Stimulated activated naive CD8-positive, alpha-beta T cell treated with anti-CD3 and anti-CD28 coated beads, Interleukin-15, Interleukin-2, amounts not matched to agents 100 ng/mL and 50 ng/mL, for 24 hours (primary cell): ENCODE measurements at regions not wholly inside any gene's neighbourhood (a gene's known extent, or its start where the extent isn't known, plus 50 kb on each side); places are given as distances from the start of the nearest gene placed in this dataset.
"Not testable (repeated sequence)": the region's sequence is repeated elsewhere in the genome, so short reads cannot be mapped to it uniquely, and the experiment has no call there.

ENCODE experiments used
- H3K27ac Mint-ChIP-seq: one replicate; pipeline ENCODE4 v1.8.0; 2021; ENCODE audit warnings: mild to moderate bottlenecking, mixed read lengths
- H3K27me3 Mint-ChIP-seq: one replicate; pipeline ENCODE4 v1.8.0; 2021; ENCODE audit warnings: mixed read lengths
- H3K36me3 Mint-ChIP-seq: one replicate; pipeline ENCODE4 v1.8.0; 2021; ENCODE audit warnings: low read depth, mixed read lengths
- H3K4me1 Mint-ChIP-seq: one replicate; pipeline ENCODE4 v1.8.0; 2021; ENCODE audit warnings: low read depth, mixed read lengths
- H3K4me3 Mint-ChIP-seq: one replicate; pipeline ENCODE4 v1.8.0; 2021; ENCODE audit warnings: mild to moderate bottlenecking, mixed read lengths
- H3K9me3 Mint-ChIP-seq: one replicate; pipeline ENCODE4 v1.8.0; 2021; ENCODE audit warnings: mixed read lengths

DNA sequence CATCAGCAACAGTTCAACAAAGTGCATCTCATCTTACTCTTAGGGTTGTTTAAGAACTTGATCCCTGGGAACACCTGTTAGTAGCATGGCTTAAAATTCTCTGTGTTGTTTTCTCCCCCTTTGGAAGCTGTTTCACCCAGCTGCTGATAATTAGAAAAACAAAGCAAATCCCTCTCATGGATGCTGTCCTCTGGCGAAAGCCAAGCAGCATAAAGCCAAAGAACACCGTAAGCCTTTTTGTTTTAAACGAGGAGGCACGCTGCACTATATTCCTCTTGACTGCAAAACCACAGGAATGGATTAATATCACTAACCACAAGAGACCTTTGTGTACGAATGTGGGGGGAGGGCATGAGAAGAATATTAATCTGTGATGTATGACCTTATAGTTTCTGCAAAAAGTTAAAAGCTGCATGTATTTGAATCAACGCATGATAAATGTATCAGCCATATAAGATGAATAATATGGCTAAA, 923.2 kb downstream of the LTN1 start:
- no peaks in the 10 kb centered on the region for H3K27me3 Mint-ChIP-seq
- no peaks in the 10 kb centered on the region for H3K36me3 Mint-ChIP-seq
- no peak overlapping the region for H3K27ac Mint-ChIP-seq
- no peak overlapping the region for H3K4me3 Mint-ChIP-seq
- no peaks in the 10 kb centered on the region for H3K9me3 Mint-ChIP-seq
- peaks cover 11% of the 10 kb centered on the region for H3K4me1 Mint-ChIP-seq

DNA sequence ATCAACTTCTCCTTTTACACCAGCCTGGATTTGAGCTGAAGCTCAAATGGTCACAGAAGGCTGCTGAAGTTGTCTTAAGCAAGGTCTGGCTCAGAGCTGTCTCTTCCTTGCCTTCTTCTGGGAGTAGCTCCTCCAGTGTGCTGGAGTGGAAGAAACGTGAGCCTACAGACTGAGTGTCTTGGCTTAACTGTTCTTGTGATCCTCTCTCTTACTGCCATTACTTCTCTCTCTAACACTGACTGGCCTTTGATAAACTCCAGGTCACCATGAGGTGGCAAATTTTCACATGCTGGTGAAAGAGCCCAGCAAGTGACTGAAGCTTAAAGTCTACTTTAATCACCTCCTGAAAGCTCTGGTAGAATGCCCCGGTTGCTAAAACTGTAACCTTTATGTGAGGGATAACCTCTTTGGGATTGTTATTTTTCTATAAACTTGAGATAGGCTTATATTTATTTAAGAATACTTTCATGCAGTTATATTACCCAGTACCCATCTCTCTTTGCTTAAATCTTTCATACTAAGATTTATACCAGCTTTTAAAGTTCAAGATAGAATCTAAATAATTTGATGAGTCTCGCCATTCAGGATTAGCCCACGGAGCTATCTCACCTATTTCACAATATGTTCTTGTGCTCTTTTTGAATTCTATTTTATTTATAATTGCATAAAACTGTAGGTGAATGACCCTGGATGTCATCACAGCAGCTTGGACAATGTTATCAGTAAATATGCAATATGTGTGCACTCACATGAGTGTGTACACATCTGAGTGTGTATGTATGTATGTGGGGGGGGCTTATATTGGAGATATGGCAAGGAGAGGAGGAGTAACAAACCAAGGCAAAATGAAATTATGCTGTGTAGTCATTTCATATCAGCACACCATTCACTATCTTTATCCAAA, 924.0 kb downstream of the LTN1 start:
- no peak overlapping the region for H3K27ac Mint-ChIP-seq
- H3K4me3 Mint-ChIP-seq, result no peak overlapping the region
- H3K4me1 Mint-ChIP-seq, result peaks cover 11% of the 10 kb centered on the region
- no peaks in the 10 kb centered on the region for H3K27me3 Mint-ChIP-seq
- no peaks in the 10 kb centered on the region for H3K9me3 Mint-ChIP-seq
- H3K36me3 Mint-ChIP-seq, result no peaks in the 10 kb centered on the region

DNA sequence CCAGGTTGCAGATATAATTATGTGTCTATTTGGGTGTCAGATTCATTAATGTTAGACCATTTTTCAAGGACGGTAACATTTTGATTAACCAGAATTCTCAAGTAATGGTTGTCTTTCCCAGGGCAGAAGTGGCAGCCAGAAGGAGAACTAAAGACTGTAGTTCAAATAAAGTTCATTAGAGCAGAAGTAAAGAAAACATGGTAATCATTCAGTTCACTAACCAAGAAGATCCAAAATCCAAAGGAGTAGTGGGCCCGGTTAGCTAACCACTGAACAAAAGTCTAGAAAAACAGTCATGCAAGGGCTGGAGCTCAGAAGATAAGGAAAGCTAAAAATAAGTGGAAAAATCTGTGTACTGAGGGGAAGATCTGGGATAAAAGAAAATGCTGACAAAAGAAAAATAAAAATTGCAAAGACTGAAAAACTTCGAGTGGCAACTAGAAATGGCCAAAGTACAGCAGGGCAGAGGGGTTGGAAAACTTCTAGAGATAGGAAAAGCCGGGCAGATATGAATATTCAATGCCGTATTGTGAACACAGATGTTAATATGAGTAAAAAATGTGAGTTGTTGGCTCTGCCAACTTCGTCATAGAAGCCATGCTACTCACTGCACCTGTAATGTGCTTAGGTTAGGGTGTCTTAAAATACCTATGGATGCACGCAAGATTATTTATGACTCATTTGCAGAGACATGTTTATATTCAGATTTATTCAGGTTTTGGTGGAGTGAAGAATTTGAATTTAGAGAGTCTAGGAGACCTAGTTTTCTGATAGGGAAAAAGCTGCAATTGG, 925.9 kb downstream of the LTN1 start:
- Mint-ChIP-seq H3K27me3 (no peaks in the 10 kb centered on the region), H3K9me3 (no peaks in the 10 kb centered on the region), H3K4me1 (peaks cover 11% of the 10 kb centered on the region), H3K36me3 (no peaks in the 10 kb centered on the region), H3K27ac (peak overlapping the region; percentile 61), H3K4me3 (no peak overlapping the region)

DNA sequence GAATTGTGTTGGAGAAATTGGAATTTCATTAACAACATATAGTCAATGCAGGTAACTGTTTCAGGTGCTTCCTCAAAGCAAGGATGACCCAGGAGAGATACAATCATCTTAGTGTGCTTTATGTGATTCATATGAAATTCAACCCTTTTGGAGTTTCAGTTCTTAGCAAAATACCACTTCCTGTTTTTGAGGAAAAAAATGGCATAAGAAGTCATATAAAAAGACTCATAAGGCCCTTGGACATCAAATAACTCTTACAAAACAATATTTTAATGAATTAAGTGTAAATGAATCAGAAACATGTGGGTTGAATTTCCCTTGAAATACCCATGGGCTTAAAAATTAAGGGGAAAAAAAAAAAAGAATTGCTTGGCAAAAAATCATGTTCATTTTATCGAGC, 926.6 kb downstream of the LTN1 start:
- Mint-ChIP-seq H3K4me3 (no peak overlapping the region), H3K27ac (no peak overlapping the region), H3K9me3 (no peaks in the 10 kb centered on the region), H3K4me1 (peaks cover 11% of the 10 kb centered on the region), H3K27me3 (no peaks in the 10 kb centered on the region), H3K36me3 (no peaks in the 10 kb centered on the region)

DNA sequence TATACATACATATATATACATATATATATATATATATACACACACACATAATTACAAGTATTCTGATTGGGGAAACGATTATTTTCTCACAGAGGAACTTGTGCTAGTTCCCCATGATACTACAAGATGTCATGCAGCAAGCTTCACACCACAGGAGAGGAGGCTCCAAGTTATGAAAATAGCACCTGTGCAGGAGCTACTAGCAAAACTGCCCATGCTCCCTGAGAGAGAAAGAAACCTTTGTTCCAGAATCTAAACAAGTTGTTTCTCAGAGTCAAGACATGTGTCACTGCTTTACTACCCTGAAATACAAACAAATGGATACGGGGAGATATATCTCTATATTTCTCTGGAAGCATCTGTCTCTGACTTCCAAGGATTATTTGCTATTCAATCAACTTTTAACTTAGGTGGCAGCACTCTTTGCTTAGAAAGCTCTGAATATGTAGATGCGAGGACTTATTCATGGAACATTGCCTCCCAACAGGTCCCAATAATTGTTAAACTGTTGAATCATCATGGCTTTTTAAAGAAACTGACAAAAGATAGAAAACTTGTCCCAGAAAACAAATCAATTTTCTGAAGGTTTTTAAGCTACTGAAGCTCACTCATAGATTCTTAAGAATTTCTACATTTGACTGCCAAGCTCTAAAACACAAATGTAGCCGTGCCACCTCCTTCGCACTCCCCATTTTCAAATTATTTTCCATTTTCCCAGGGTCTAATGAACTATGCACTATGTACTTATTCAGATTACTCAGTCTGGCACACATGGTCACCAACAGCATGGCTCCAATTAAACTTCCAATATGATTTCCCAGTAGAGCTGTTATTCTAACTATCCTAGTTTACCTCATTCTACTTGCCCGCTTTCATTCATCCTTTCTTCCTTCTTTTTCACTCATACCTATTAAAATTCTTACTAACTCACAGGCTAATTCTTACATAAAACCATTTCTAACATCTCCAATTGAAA, 929.1 kb downstream of the LTN1 start:
- Mint-ChIP-seq H3K4me1 (peaks cover 11% of the 10 kb centered on the region), H3K27ac (no peak overlapping the region), H3K9me3 (no peaks in the 10 kb centered on the region), H3K27me3 (no peaks in the 10 kb centered on the region), H3K36me3 (no peaks in the 10 kb centered on the region), H3K4me3 (no peak overlapping the region)

DNA sequence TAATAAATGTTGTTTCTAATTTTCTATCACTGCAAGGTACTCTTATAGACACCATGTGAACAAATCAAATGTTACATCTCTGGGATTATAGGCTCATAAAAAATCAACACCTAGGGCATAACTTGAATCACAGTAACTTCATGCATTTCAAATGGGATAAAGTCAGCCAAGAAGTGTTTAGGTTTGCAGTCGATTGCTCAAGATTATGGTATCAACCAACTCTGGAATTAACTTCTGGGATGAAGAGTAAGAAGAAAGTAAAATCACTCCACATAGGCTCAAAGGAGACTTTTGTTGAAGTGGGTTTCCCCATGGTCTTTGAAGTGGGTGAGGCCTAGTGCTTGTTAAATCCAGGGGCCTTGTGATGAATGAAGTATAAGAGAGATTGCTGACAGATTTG, 939.7 kb downstream of the LTN1 start:
- H3K4me1 Mint-ChIP-seq, H3K9me3 Mint-ChIP-seq, H3K27ac Mint-ChIP-seq, H3K36me3 Mint-ChIP-seq, H3K27me3 Mint-ChIP-seq, H3K4me3 Mint-ChIP-seq: not testable (repeated sequence)

DNA sequence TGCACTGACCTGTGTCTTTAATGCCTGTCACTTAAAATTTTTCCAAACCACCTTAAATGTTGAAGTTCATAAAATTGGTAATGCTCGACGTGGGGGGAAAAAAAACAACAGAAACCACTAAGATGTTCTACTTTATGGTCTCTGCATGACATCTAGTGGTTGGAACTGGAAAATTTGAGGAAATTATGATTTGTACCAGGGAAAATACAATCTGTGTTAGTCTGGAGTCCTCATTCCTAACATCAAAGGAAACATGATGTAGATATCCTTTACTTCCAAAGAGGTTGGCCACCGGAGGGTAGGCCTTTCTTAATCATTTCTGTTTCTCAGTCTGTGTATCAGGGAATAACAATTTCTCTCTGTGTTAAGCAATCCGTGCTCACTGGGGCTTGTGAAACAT, 941.0 kb downstream of the LTN1 start:
- not testable (repeated sequence) for H3K9me3 Mint-ChIP-seq, H3K4me3 Mint-ChIP-seq, H3K27ac Mint-ChIP-seq, H3K36me3 Mint-ChIP-seq, H3K4me1 Mint-ChIP-seq, H3K27me3 Mint-ChIP-seq

DNA sequence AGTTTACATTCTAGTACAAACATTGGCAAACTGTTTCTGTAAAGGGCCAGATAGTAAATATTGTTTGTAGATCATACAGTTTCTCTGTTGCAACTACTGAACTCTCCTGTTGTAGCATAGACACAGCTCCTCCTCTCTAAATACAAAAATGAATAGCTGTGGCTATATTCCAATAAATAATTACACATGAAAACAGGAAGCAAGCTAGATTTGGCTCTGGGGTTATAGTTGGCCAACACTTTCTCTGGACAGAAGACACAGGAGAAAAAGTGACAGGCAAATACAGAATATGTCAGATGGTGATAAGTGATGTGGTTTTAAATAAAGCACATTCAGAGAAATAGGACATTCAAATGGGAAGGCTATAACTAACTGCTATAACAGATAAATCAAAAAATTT, 957.0 kb downstream of the LTN1 start:
- not testable (repeated sequence) for H3K27ac Mint-ChIP-seq, H3K36me3 Mint-ChIP-seq, H3K4me1 Mint-ChIP-seq, H3K4me3 Mint-ChIP-seq, H3K27me3 Mint-ChIP-seq
- peaks cover 14% of the 10 kb centered on the region for H3K9me3 Mint-ChIP-seq

DNA sequence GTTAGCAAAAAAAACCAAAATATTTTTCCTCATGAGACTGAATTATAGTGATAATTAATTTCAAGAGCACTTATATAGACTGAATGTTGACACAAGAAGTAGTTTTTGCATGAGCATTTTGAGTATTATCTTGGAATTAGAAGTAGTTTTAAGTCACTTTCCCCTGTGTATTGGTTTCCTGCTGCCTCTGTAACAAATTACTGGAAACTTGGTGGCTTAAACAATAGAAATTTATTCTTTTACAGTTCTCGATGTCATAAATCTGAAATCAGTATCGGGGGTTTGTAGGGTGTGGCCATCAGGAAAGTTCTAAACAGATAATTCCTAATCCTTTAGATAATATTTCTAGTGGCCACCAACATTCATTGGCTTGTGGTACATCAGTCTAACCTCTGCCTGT, 957.8 kb downstream of the LTN1 start:
- H3K36me3 Mint-ChIP-seq, H3K4me3 Mint-ChIP-seq, H3K27ac Mint-ChIP-seq, H3K27me3 Mint-ChIP-seq, H3K4me1 Mint-ChIP-seq: not testable (repeated sequence)
- peaks cover 14% of the 10 kb centered on the region for H3K9me3 Mint-ChIP-seq

DNA sequence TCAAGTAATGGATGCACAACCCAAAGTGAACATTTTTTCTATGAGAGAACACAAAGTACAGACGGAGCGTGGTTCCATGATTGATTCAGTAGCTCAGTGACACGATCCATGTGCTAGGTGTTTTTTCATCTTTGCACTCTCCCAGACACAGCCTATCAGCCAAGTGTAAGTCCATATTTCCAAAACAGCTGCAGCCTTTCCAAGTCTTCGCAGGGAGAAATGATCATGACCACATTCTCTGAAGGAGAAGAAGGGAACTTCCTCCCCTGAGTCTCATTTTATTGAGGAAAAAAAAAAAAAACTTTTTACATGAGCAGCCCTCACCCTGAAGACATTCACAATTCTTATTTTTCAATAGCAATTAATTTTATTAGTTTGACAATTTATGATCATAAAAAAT, 958.3 kb downstream of the LTN1 start:
- H3K4me3 Mint-ChIP-seq, H3K4me1 Mint-ChIP-seq, H3K27me3 Mint-ChIP-seq, H3K27ac Mint-ChIP-seq, H3K36me3 Mint-ChIP-seq: not testable (repeated sequence)
- peaks cover 14% of the 10 kb centered on the region for H3K9me3 Mint-ChIP-seq

DNA sequence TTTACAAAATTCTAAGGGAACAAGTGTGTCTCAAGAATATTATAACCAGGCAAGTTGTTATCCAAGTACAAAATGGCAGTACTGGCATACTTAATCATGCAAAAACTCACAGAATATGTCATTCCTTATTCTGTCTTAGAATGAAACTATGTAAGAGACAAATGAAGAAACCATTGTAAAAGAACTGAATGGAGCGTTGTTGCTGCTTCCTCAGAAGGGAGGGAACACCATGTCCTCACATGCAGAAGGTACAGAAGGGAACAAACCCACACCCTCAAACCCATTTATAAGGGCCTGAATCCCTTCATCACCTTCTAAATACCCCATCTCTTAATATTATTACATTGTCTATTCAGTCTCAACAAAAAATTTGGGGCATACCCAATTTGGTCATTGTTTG, 960.0 kb downstream of the LTN1 start:
- H3K36me3 Mint-ChIP-seq, H3K4me1 Mint-ChIP-seq, H3K27ac Mint-ChIP-seq, H3K4me3 Mint-ChIP-seq, H3K27me3 Mint-ChIP-seq: not testable (repeated sequence)
- H3K9me3 Mint-ChIP-seq, result peaks cover 14% of the 10 kb centered on the region

DNA sequence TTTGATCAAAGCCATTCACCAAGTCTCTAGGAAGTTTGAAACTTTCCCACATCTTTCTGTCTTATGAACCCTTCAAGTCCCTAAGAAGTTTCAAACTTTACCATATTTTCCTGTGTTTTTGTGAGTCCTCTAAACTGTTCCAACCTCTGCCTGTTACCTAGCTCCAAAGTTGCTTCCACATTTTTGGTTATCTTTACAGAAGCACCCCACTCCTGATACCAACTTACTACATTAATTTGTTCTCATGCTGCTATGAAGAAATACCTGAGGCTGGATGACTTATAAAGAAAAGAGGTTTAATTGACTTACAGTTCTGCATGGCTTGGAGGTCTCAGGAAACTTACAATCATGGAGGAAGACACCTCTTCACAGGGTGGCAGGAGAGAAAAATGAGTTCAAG, 961.6 kb downstream of the LTN1 start:
- not testable (repeated sequence) for H3K27ac Mint-ChIP-seq, H3K27me3 Mint-ChIP-seq, H3K4me3 Mint-ChIP-seq, H3K4me1 Mint-ChIP-seq, H3K36me3 Mint-ChIP-seq
- H3K9me3 Mint-ChIP-seq, result peaks cover 14% of the 10 kb centered on the region

DNA sequence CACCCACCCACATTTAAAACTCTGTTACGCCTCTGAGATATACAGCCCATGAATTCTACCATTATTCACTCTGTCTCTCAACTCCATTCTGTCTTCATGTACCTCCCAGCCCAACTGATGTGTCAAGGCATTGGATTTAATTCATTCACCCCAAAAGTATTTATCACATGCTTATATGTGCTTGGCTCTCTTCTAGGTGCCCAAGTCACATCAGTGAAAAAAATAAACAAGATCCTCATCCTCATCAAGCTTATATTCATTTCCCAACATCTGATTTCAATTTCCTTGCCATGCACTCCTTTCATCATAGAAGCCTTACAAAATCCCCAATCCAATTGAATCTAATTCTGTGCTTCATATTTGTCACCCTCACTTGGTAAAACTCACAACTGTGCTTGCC, 967.6 kb downstream of the LTN1 start:
- H3K27me3 Mint-ChIP-seq, result no peaks in the 10 kb centered on the region
- no peaks in the 10 kb centered on the region for H3K36me3 Mint-ChIP-seq
- no peak overlapping the region for H3K4me3 Mint-ChIP-seq
- no peaks in the 10 kb centered on the region for H3K9me3 Mint-ChIP-seq
- H3K27ac Mint-ChIP-seq, result no peak overlapping the region
- no peaks in the 10 kb centered on the region for H3K4me1 Mint-ChIP-seq

DNA sequence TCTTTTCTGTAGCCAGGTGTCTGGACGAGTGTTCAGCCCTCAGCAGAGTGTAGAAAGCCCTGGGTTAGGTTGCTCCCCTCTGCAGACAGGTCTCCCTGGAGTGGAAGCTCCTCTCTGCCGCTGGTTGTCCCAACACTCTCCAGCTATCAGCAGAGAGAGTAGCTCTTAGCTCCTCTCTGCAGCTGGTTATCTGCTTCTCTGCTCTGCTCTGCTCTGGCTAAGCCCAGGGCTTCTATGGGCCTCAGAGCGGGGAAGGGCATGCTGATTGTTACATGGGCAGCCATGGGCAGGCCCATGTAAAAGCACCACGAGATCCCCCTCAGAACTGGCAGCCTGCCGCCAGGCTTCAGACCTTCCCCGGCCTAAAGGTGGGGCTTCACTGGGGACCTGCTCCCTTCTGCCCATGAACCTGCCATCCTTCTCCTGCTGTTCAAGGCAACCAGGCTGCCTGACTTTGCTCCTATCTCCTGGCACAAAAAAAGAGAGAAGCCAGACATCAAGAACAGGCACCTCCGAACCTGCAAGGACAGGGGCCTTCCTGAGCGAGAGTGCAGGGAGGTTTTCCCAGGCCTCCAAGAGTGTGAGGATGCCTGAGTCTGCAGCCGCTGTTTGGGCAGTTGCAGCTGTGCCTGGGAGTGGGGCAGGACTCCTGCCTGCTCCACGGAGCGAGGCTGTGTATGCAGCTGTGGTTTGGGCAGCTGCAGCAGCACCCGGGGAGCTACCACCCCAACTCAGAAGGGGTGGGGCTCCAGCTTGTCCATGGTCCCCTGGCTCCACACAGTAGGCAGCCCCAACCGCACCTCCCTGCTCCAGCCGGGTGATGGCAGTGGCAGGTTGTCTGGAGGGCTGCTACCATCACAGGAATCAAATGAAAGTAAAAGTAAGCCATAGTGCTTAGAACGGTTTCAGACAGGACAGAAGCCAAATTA, 973.7 kb downstream of the LTN1 start:
- Mint-ChIP-seq H3K9me3 (no peaks in the 10 kb centered on the region), H3K4me3 (no peak overlapping the region), H3K4me1 (no peaks in the 10 kb centered on the region), H3K27ac (no peak overlapping the region), H3K27me3 (no peaks in the 10 kb centered on the region), H3K36me3 (no peaks in the 10 kb centered on the region)
